ENCODE measurements at regions not wholly inside any gene's neighbourhood (a gene's known extent, or its start where the extent isn't known, plus 50 kb on each side); places are given as distances from the start of the nearest gene placed in this dataset.
"Not testable (repeated sequence)": the region's sequence is repeated elsewhere in the genome, so short reads cannot be mapped to it uniquely, and the experiment has no call there.

DNA sequence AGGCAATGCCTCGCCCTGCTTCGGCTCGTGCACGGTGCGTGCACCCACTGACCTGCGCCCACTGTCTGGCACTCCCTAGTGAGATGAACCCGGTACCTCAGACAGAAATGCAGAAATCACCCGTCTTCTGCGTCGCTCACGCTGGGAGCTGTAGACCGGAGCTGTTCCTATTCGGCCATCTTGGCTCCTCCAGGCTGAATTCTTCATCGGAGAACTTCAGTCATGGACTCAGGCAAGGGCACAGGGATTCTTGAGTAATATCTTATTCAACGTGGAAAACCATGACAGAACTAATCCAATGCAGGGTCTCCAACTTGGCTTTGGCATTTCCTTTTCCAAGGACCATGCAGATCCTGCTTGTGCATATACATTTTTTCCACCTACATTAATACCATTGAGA lies 190.7 kb downstream of the SH2D4B start:
- not testable (repeated sequence) for H3K36me3 Mint-ChIP-seq (ENCODE audit: low read depth); H3K9me3 Mint-ChIP-seq; DNase-seq; H3K27ac Mint-ChIP-seq; H3K4me1 Mint-ChIP-seq (ENCODE audit: low read depth); H3K4me3 Mint-ChIP-seq
- peaks cover 20% of the 10 kb centered on the region for H3K27me3 Mint-ChIP-seq

GRCh38 chr10:80729896-80730295 lies 192.2 kb downstream of the SH2D4B start:
- peaks cover 20% of the 10 kb centered on the region for H3K27me3 Mint-ChIP-seq
- no peaks in the 10 kb centered on the region for H3K4me1 Mint-ChIP-seq (ENCODE audit: low read depth)
- H3K4me3 Mint-ChIP-seq, result no peak overlapping the region
- H3K27ac Mint-ChIP-seq, result no peak overlapping the region
- H3K9me3 Mint-ChIP-seq, result no peaks in the 10 kb centered on the region
- DNase-seq, result no peak
- no peaks in the 10 kb centered on the region for H3K36me3 Mint-ChIP-seq (ENCODE audit: low read depth)

GRCh38 chr10:80730522-80730921 lies 192.8 kb downstream of the SH2D4B start:
- no peaks in the 10 kb centered on the region for H3K36me3 Mint-ChIP-seq (ENCODE audit: low read depth)
- no peak overlapping the region for H3K4me3 Mint-ChIP-seq
- H3K4me1 Mint-ChIP-seq (ENCODE audit: low read depth), result no peaks in the 10 kb centered on the region
- peaks cover 20% of the 10 kb centered on the region for H3K27me3 Mint-ChIP-seq
- H3K9me3 Mint-ChIP-seq, result no peaks in the 10 kb centered on the region
- no peak for DNase-seq
- no peak overlapping the region for H3K27ac Mint-ChIP-seq

GRCh38 chr10:80734589-80734988 lies 196.9 kb downstream of the SH2D4B start:
- Mint-ChIP-seq H3K4me3 (no peak overlapping the region), H3K9me3 (no peaks in the 10 kb centered on the region), H3K27ac (no peak overlapping the region), H3K27me3 (peaks cover 17% of the 10 kb centered on the region), H3K36me3 (ENCODE audit: low read depth) (no peaks in the 10 kb centered on the region), H3K4me1 (ENCODE audit: low read depth) (no peaks in the 10 kb centered on the region)
- no peak for DNase-seq

DNA sequence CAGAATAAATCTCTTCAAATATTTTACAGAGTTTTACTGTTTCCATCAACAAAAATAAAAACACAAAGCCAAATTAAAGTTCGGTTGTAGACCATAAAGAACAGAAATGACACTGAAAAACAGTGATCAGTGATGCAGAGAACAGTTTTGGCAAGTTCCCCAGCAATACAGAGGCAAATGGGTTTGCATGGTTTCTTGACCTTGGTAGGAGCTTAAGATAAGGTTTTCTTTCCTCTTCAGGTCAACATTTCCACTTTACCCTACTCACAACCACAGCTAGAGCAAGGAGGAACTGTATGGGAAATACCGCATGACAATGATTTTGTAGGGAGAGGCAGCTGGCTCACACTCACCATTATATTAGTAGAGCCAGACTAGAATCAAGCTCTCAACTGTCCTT lies 199.5 kb downstream of the SH2D4B start:
- H3K27ac Mint-ChIP-seq, result no peak overlapping the region
- no peaks in the 10 kb centered on the region for H3K36me3 Mint-ChIP-seq (ENCODE audit: low read depth)
- no peaks in the 10 kb centered on the region for H3K9me3 Mint-ChIP-seq
- no peak for DNase-seq
- H3K27me3 Mint-ChIP-seq, result peaks cover 18% of the 10 kb centered on the region
- no peaks in the 10 kb centered on the region for H3K4me1 Mint-ChIP-seq (ENCODE audit: low read depth)
- H3K4me3 Mint-ChIP-seq, result no peak overlapping the region

GRCh38 chr10:80739328-80739727 lies 201.6 kb downstream of the SH2D4B start:
- H3K4me3 Mint-ChIP-seq, result no peak overlapping the region

DNA sequence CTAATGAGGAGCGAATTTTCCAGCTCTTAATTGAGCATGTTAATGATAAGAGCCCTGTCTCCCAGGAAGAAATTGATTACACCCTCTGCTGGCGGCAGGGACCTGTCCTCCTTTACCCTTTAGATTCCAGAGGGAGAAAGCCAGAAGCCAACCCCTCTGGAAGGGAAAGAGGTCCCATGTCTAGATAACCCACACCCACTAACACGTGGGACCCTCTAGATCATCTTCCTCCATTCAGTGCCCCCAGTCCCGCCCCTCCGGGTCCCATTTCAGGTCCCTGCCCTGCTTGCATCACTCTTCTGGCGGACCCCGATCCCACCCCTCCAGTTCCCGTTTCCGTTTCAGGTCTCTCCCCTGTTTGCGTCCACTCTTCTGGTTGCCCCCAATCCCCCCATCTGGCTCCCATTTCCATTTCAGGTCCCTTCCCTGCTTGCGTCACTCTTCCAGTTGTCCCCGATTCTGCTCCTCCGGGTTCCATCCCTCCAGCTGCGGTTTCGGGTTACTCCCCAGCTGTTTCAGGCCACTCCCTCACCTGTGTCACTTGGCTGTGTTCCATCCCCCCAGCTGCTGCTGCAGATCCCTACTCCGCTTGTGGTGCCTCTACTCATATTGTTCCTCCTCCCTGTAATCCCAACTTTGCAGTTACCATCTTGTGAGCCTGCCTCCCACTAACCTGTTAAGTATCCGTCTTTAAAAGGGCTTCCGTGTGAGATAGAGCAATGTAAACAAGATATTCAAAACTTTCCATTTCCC lies 202.4 kb downstream of the SH2D4B start:
- Mint-ChIP-seq H3K27me3 (peaks cover 17% of the 10 kb centered on the region), H3K4me3 (no peak overlapping the region), H3K9me3 (no peaks in the 10 kb centered on the region), H3K36me3 (ENCODE audit: low read depth) (no peaks in the 10 kb centered on the region), H3K4me1 (ENCODE audit: low read depth) (no peaks in the 10 kb centered on the region), H3K27ac (no peak overlapping the region)
- no peak for DNase-seq

More at GRCh38 chr10:80739328-80739727, 201.6 kb downstream of the SH2D4B start:
- Mint-ChIP-seq H3K36me3 (ENCODE audit: low read depth) (no peaks in the 10 kb centered on the region), H3K27ac (no peak overlapping the region), H3K9me3 (no peaks in the 10 kb centered on the region), H3K27me3 (peaks cover 17% of the 10 kb centered on the region), H3K4me1 (ENCODE audit: low read depth) (no peaks in the 10 kb centered on the region)
- no peak for DNase-seq

GRCh38 chr10:80741278-80741677 lies 203.6 kb downstream of the SH2D4B start:
- Mint-ChIP-seq H3K27me3 (peaks cover 17% of the 10 kb centered on the region), H3K4me1 (ENCODE audit: low read depth) (no peaks in the 10 kb centered on the region), H3K4me3 (no peak overlapping the region), H3K27ac (no peak overlapping the region), H3K9me3 (no peaks in the 10 kb centered on the region), H3K36me3 (ENCODE audit: low read depth) (no peaks in the 10 kb centered on the region)
- no peak for DNase-seq

GRCh38 chr10:80750268-80750667 lies 212.6 kb downstream of the SH2D4B start:
- H3K9me3 Mint-ChIP-seq, result no peaks in the 10 kb centered on the region
- H3K4me1 Mint-ChIP-seq (ENCODE audit: low read depth), result no peaks in the 10 kb centered on the region
- H3K27me3 Mint-ChIP-seq, result peaks cover 10% of the 10 kb centered on the region
- no peaks in the 10 kb centered on the region for H3K36me3 Mint-ChIP-seq (ENCODE audit: low read depth)
- H3K4me3 Mint-ChIP-seq, result no peak overlapping the region
- DNase-seq, result no peak
- no peak overlapping the region for H3K27ac Mint-ChIP-seq

GRCh38 chr10:80751940-80752339 lies 214.2 kb downstream of the SH2D4B start:
- DNase-seq, result no peak
- Mint-ChIP-seq H3K4me1 (ENCODE audit: low read depth) (no peaks in the 10 kb centered on the region), H3K36me3 (ENCODE audit: low read depth) (no peaks in the 10 kb centered on the region), H3K9me3 (no peaks in the 10 kb centered on the region), H3K27me3 (peaks cover 13% of the 10 kb centered on the region), H3K27ac (no peak overlapping the region), H3K4me3 (no peak overlapping the region)

- Mint-ChIP-seq H3K27ac (no peak overlapping the region), H3K4me1 (ENCODE audit: low read depth) (no peaks in the 10 kb centered on the region), H3K4me3 (no peak overlapping the region), H3K36me3 (ENCODE audit: low read depth) (no peaks in the 10 kb centered on the region), H3K27me3 (peaks cover 11% of the 10 kb centered on the region), H3K9me3 (no peaks in the 10 kb centered on the region)
- no peak for DNase-seq
These were observed 215.9 kb downstream of the SH2D4B start for GRCh38 chr10:80753612-80754011.

GRCh38 chr10:80755893-80756292 lies 218.2 kb downstream of the SH2D4B start:
- H3K27ac Mint-ChIP-seq, result no peak overlapping the region
- no peak overlapping the region for H3K4me3 Mint-ChIP-seq
- no peaks in the 10 kb centered on the region for H3K4me1 Mint-ChIP-seq (ENCODE audit: low read depth)
- H3K36me3 Mint-ChIP-seq (ENCODE audit: low read depth), result no peaks in the 10 kb centered on the region
- H3K27me3 Mint-ChIP-seq, result peaks cover 12% of the 10 kb centered on the region
- H3K9me3 Mint-ChIP-seq, result no peaks in the 10 kb centered on the region
- no peak for DNase-seq

DNA sequence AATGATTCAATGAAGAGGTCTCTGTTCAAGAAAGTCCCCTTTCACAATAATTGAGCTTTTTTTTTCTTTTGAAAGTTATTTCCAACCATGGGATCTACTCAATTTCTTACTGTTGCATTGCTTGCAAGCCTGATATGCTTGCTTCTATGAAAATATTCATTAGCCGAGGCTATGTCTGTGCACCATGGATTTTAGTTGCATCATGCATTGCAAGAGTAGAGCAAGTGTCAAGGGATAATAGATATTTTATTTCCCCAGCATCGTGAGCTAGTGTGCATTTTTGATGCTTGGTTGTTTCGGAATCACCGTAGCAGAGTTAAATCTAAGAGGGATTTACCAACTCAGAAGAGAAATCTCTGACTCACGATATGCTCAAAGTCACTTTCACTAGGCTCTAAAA lies 222.0 kb downstream of the SH2D4B start:
- no peak overlapping the region for H3K4me3 Mint-ChIP-seq
- H3K4me1 Mint-ChIP-seq (ENCODE audit: low read depth), result no peaks in the 10 kb centered on the region
- H3K27ac Mint-ChIP-seq, result no peak overlapping the region
- H3K36me3 Mint-ChIP-seq (ENCODE audit: low read depth), result no peaks in the 10 kb centered on the region
- no peaks in the 10 kb centered on the region for H3K9me3 Mint-ChIP-seq
- H3K27me3 Mint-ChIP-seq, result peaks cover 9% of the 10 kb centered on the region
- DNase-seq, result no peak

DNA sequence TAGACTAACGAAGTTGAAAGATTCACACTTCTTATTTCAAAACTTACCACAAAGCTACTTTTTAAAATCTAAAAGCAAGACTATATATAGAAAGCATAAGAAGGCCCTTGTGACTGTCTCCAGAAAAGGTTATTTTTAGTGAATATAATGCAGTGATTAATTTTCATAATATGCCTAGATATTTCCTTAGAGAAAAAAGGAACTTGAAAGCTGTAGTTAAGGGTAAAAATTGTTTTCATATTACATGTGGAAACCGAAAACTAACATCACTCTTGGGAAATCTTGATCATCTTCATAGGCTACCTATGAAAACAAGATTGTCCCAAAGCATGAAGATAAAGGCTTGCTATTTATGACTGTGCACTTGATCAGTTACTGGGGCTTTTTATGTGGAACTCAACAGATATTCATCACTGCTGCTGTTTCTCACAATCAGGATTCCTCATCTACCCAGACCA lies 223.2 kb downstream of the SH2D4B start:
- Mint-ChIP-seq H3K36me3 (ENCODE audit: low read depth) (no peaks in the 10 kb centered on the region), H3K9me3 (no peaks in the 10 kb centered on the region), H3K27me3 (peaks cover 9% of the 10 kb centered on the region), H3K27ac (no peak overlapping the region), H3K4me1 (ENCODE audit: low read depth) (no peaks in the 10 kb centered on the region), H3K4me3 (no peak overlapping the region)
- no peak for DNase-seq

- DNase-seq, result no peak
- Mint-ChIP-seq H3K36me3 (ENCODE audit: low read depth) (no peaks in the 10 kb centered on the region), H3K4me1 (ENCODE audit: low read depth) (no peaks in the 10 kb centered on the region), H3K9me3 (no peaks in the 10 kb centered on the region), H3K4me3 (no peak overlapping the region), H3K27me3 (peaks cover 13% of the 10 kb centered on the region), H3K27ac (no peak overlapping the region)
These were observed 230.3 kb downstream of the SH2D4B start for GRCh38 chr10:80767963-80768362.
